Duodenal mucosa (tissue), 2 donors: ENCODE measurements at regions not wholly inside any gene's neighbourhood (a gene's known extent, or its start where the extent isn't known, plus 50 kb on each side); places are given as distances from the start of the nearest gene placed in this dataset.

Source experiments
- H3K27ac ChIP-seq: one replicate; pipeline ENCODE4 v1.7.0; 2013; ENCODE audit warnings: low read depth, low read length
- H3K27me3 ChIP-seq, 2 donors: one replicate each; pipeline ENCODE4 v1.7.0; 2013; ENCODE audit warnings: low read length in 2 of 2, control low read depth in 1 of 2; ENCODE audit not compliant: insufficient read depth in 2 of 2, control insufficient read depth in 1 of 2
- H3K36me3 ChIP-seq, 2 donors: one replicate each; pipeline ENCODE4 v1.7.0; 2013; ENCODE audit warnings: low read length in 2 of 2, control low read depth in 1 of 2; ENCODE audit not compliant: insufficient read depth in 2 of 2, control insufficient read depth in 1 of 2
- H3K4me1 ChIP-seq, 2 donors: one replicate each; pipeline ENCODE4 v1.7.0; 2013; ENCODE audit warnings: low read length in 2 of 2, control low read depth in 1 of 2; ENCODE audit not compliant: insufficient read depth in 2 of 2, control insufficient read depth in 1 of 2
- H3K4me3 ChIP-seq, 2 donors: one replicate each; pipeline ENCODE4 v1.7.0; 2013; ENCODE audit warnings: low read length in 2 of 2, low read depth in 1 of 2
- H3K9ac ChIP-seq, 2 donors: one replicate each; pipeline ENCODE4 v1.7.0; 2013; ENCODE audit warnings: low read length in 2 of 2, low read depth in 1 of 2
- H3K9me3 ChIP-seq, 2 donors: one replicate each; pipeline ENCODE4 v1.7.0; 2013; ENCODE audit warnings: low read length in 2 of 2, control low read depth in 1 of 2; ENCODE audit not compliant: control insufficient read depth in 1 of 2

DNA sequence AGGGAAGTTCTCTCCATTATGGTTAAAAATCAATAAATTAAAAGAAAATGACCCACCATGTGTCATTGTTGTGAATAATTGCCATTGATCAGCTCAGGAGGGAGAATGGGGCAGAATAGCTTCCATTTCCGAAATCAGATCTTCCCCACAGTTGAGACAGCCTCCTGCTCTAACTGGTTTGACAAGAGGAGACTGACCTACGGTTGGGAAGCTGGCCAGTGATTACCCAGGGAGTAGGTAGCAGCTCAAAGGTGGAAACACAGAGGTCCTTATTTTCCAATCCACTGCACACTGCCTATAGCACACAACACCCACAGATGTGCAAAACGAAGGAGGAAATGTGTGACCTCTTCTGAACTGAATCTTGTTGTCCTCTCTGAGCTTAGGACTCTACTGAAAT lies 69.0 kb upstream of the DAPK1 start:
- Histone ChIP-seq H3K4me1 (peaks cover 0 to 11% of the 10 kb centered on the region in 2 donors), H3K27me3 (no peaks in the 10 kb centered on the region), H3K4me3 (no peak overlapping the region), H3K9me3 (no peaks in the 10 kb centered on the region), H3K27ac (no peak overlapping the region), H3K9ac (no peak overlapping the region), H3K36me3 (no peaks in the 10 kb centered on the region)

GRCh38 chr9:87431837-87432236 lies 65.8 kb upstream of the DAPK1 start:
- H3K27ac ChIP-seq = no peak overlapping the region
- peaks cover 0 to 6% of the 10 kb centered on the region in 2 donors for H3K4me1 ChIP-seq
- H3K9ac ChIP-seq = no peak overlapping the region
- H3K36me3 ChIP-seq = no peaks in the 10 kb centered on the region
- no peaks in the 10 kb centered on the region for H3K27me3 ChIP-seq
- no peak overlapping the region for H3K4me3 ChIP-seq
- H3K9me3 ChIP-seq = no peaks in the 10 kb centered on the region

GRCh38 chr9:87433853-87434252 lies 63.8 kb upstream of the DAPK1 start:
- Histone ChIP-seq H3K36me3 (no peaks in the 10 kb centered on the region), H3K27me3 (no peaks in the 10 kb centered on the region), H3K27ac (no peak overlapping the region), H3K4me1 (peaks cover 0 to under 1% of the 10 kb centered on the region in 2 donors), H3K9ac (no peak overlapping the region), H3K4me3 (no peak overlapping the region), H3K9me3 (no peaks in the 10 kb centered on the region)

GRCh38 chr9:87434366-87434765 lies 63.3 kb upstream of the DAPK1 start:
- no peaks in the 10 kb centered on the region for H3K36me3 ChIP-seq
- no peak overlapping the region for H3K27ac ChIP-seq
- no peaks in the 10 kb centered on the region for H3K27me3 ChIP-seq
- H3K9me3 ChIP-seq = no peaks in the 10 kb centered on the region
- H3K4me3 ChIP-seq = no peak overlapping the region
- H3K9ac ChIP-seq = no peak overlapping the region
- no peaks in the 10 kb centered on the region for H3K4me1 ChIP-seq

DNA sequence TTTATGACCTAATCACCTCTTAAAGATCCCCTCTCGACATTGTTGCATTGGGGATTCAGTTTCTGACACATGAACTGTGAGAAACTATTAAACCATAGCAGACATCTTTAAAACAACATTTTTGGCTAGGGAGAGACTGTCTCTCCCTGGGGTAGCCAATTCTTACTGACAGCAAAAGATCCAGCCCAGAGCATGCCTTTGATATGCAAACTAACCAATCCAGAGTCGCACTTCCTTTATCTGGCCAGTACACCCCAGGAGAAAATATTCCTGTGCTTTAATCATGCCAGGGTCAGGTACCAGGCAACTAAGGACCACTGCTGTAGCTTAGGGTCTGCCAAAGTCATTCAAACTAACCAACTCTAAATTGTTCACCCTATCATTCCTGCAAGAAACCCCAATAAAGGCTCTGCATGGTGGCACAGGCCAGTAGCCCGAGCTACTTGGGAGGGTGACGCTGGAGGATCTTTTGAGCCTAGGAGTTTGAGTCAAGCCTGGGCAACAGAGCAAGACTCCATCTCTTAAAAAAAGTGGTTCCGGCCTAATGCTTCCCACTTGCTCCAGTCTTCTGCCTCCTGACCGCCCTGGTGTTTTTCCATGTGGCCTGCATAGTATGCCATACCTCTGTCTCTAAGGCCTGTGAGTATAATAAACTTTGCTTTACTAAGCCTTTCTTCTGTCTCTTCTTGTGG lies 62.3 kb upstream of the DAPK1 start:
- Histone ChIP-seq H3K27me3 (no peaks in the 10 kb centered on the region), H3K9ac (no peak overlapping the region), H3K4me3 (no peak overlapping the region), H3K4me1 (no peaks in the 10 kb centered on the region), H3K27ac (no peak overlapping the region), H3K9me3 (no peaks in the 10 kb centered on the region), H3K36me3 (no peaks in the 10 kb centered on the region)

- no peaks in the 10 kb centered on the region for H3K4me1 ChIP-seq
- no peaks in the 10 kb centered on the region for H3K27me3 ChIP-seq
- no peaks in the 10 kb centered on the region for H3K9me3 ChIP-seq
- no peaks in the 10 kb centered on the region for H3K36me3 ChIP-seq
- no peak overlapping the region for H3K9ac ChIP-seq
- H3K4me3 ChIP-seq = no peak overlapping the region
- H3K27ac ChIP-seq = no peak overlapping the region
Measured at GRCh38 chr9:87436716-87437115, 61.0 kb upstream of the DAPK1 start.

GRCh38 chr9:87437966-87438365 lies 59.7 kb upstream of the DAPK1 start:
- H3K4me1 ChIP-seq = no peaks in the 10 kb centered on the region
- H3K9me3 ChIP-seq = no peaks in the 10 kb centered on the region
- no peaks in the 10 kb centered on the region for H3K36me3 ChIP-seq
- no peak overlapping the region for H3K4me3 ChIP-seq
- no peak overlapping the region for H3K9ac ChIP-seq
- H3K27ac ChIP-seq = no peak overlapping the region
- H3K27me3 ChIP-seq = no peaks in the 10 kb centered on the region

GRCh38 chr9:87441251-87441650 lies 56.4 kb upstream of the DAPK1 start:
- Histone ChIP-seq H3K36me3 (no peaks in the 10 kb centered on the region), H3K4me1 (no peaks in the 10 kb centered on the region), H3K9me3 (no peaks in the 10 kb centered on the region), H3K27ac (no peak overlapping the region), H3K9ac (no peak overlapping the region), H3K4me3 (no peak overlapping the region), H3K27me3 (no peaks in the 10 kb centered on the region)

DNA sequence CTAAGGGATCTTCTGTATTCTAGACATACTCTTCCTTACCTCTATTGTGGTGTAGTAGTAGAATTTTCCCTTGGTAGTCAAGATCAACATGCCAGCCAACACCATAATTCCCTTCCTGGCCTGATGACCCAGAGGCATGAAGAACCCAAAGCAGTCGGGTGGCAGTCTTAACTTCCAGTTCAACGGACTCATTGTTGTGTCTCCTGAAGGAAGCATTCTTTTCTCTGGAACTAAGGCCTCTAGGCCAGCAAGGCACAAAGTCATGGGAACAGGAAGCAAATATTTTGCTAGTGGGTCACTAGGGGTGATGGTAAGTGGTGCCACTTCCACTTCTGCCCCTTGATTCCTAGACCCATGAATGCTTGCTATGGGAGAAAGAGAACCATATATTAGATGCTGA lies 55.2 kb upstream of the DAPK1 start:
- H3K27me3 ChIP-seq = no peaks in the 10 kb centered on the region
- H3K4me1 ChIP-seq = no peaks in the 10 kb centered on the region

GRCh38 chr9:87443006-87443405 lies 54.7 kb upstream of the DAPK1 start:
- no peak overlapping the region for H3K9ac ChIP-seq
- H3K4me1 ChIP-seq = no peaks in the 10 kb centered on the region
- no peaks in the 10 kb centered on the region for H3K36me3 ChIP-seq
- H3K27me3 ChIP-seq = no peaks in the 10 kb centered on the region
- H3K27ac ChIP-seq = no peak overlapping the region
- no peaks in the 10 kb centered on the region for H3K9me3 ChIP-seq
- no peak overlapping the region for H3K4me3 ChIP-seq

More for the DNA sequence above, 55.2 kb upstream of the DAPK1 start:
- Histone ChIP-seq H3K4me3 (no peak overlapping the region), H3K9ac (no peak overlapping the region), H3K27ac (no peak overlapping the region), H3K36me3 (no peaks in the 10 kb centered on the region), H3K9me3 (no peaks in the 10 kb centered on the region)

- H3K9me3 ChIP-seq = no peaks in the 10 kb centered on the region
- no peak overlapping the region for H3K9ac ChIP-seq
Measured at GRCh38 chr9:87443461-87443860, 54.2 kb upstream of the DAPK1 start.

More at GRCh38 chr9:87443461-87443860, 54.2 kb upstream of the DAPK1 start:
- Histone ChIP-seq H3K4me1 (no peaks in the 10 kb centered on the region), H3K36me3 (no peaks in the 10 kb centered on the region), H3K4me3 (no peak overlapping the region), H3K27ac (no peak overlapping the region), H3K27me3 (no peaks in the 10 kb centered on the region)
